Sigmoid colon (tissue), 4 donors: ENCODE measurements at regions not wholly inside any gene's neighbourhood (a gene's known extent, or its start where the extent isn't known, plus 50 kb on each side); places are given as distances from the start of the nearest gene placed in this dataset.

ENCODE experiments used
- CTCF ChIP-seq, 4 experiments: fragments of 450-650 bp in 3 of 4; fragments of 200-600 bp in 1 of 4; IDR thresholded peaks; one replicate each; pipeline ENCODE4 v1.5.1; 2016 to 2019; ENCODE audit warnings: antibody characterized with exemption in 4 of 4, mild to moderate bottlenecking in 3 of 4, moderate library complexity in 2 of 4
- EP300 ChIP-seq, 4 donors: sonication (generic); formaldehyde crosslinking; IDR thresholded peaks; one replicate each; pipeline ENCODE4 v1.6.1; 2017; ENCODE audit warnings: antibody characterized with exemption in 4 of 4
- POLR2A ChIP-seq, 2 donors: fragments of 450-650 bp; IDR thresholded peaks; one replicate each; pipeline ENCODE4 v1.6.1; 2016; ENCODE audit warnings: antibody characterized with exemption in 2 of 2, mild to moderate bottlenecking in 2 of 2, moderate library complexity in 2 of 2
- POLR2AphosphoS5 ChIP-seq, 4 donors: sonication (generic); formaldehyde crosslinking; IDR thresholded peaks; one replicate each; pipeline ENCODE4 v1.6.1; 2017; ENCODE audit warnings: antibody characterized with exemption in 4 of 4

- TF ChIP-seq CTCF (IDR thresholded peaks at IDR 0.05) (no peak), POLR2AphosphoS5 (IDR thresholded peaks at IDR 0.05) (no peak), POLR2A (IDR thresholded peaks at IDR 0.05) (no peak), EP300 (IDR thresholded peaks at IDR 0.05) (no peak)
Observed at GRCh38 chr5:97606531-97606930, 423.5 kb upstream of the RIOK2 start.
